Fibroblast of the aortic adventitia (primary cell): ENCODE measurements at regions not wholly inside any gene's neighbourhood (a gene's known extent, or its start where the extent isn't known, plus 50 kb on each side); places are given as distances from the start of the nearest gene placed in this dataset.

ENCODE experiments used
- DNase-seq: peaks from one replicate; pipeline ENCODE4 v3.0.0-alpha.2; 2010; ENCODE audit warnings: low read depth
- H3K4me3 ChIP-seq: 2 replicates; pipeline ENCODE4 v1.5.1; 2011; ENCODE audit warnings: low read depth, mild to moderate bottlenecking, control low read depth, low read length, moderate library complexity
- TF ChIP-seq, protein P1 (sequence below): IDR thresholded peaks from 2 replicates; pipeline ENCODE4 v1.5.1; 2011; ENCODE audit warnings: mild to moderate bottlenecking, low read length, control low read depth, inconsistent platforms; ENCODE audit not compliant: insufficient read depth

- no peak overlapping the region for H3K4me3 ChIP-seq
- no peak for DNase-seq
- TF ChIP-seq, protein P1, sequence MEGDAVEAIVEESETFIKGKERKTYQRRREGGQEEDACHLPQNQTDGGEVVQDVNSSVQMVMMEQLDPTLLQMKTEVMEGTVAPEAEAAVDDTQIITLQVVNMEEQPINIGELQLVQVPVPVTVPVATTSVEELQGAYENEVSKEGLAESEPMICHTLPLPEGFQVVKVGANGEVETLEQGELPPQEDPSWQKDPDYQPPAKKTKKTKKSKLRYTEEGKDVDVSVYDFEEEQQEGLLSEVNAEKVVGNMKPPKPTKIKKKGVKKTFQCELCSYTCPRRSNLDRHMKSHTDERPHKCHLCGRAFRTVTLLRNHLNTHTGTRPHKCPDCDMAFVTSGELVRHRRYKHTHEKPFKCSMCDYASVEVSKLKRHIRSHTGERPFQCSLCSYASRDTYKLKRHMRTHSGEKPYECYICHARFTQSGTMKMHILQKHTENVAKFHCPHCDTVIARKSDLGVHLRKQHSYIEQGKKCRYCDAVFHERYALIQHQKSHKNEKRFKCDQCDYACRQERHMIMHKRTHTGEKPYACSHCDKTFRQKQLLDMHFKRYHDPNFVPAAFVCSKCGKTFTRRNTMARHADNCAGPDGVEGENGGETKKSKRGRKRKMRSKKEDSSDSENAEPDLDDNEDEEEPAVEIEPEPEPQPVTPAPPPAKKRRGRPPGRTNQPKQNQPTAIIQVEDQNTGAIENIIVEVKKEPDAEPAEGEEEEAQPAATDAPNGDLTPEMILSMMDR = no peak
These were observed 860.4 kb upstream of the SOX9 start for GRCh38 chr17:71260366-71260940.

- H3K4me3 ChIP-seq = no peak overlapping the region
- TF ChIP-seq, protein P1 = no peak
- no peak for DNase-seq
These were observed 858.2 kb upstream of the SOX9 start for GRCh38 chr17:71262586-71262985.

GRCh38 chr17:71267668-71268067 lies 853.2 kb upstream of the SOX9 start:
- DNase-seq = no peak
- H3K4me3 ChIP-seq = no peak overlapping the region
- TF ChIP-seq, protein P1 = no peak

DNA sequence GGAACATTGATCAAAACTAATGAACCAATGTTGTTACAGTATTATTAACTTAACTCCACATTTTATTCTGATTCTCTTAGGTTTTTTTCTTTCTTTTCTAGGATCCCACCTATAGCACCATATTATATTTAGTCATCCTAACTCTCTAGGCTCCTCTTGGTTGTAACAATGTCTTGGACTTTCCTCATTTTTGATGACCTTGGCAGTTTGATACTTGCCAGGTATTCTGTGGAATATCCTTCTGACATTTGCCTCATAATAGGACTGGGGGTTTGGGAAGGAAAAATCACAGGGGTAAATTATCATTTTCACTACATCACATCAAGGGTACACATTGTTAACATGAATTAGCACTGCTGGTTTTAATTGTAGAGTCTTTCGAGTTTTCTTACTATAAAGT lies 851.6 kb upstream of the SOX9 start:
- no peak for DNase-seq
- no peak overlapping the region for H3K4me3 ChIP-seq
- TF ChIP-seq, protein P1 = no peak

DNA sequence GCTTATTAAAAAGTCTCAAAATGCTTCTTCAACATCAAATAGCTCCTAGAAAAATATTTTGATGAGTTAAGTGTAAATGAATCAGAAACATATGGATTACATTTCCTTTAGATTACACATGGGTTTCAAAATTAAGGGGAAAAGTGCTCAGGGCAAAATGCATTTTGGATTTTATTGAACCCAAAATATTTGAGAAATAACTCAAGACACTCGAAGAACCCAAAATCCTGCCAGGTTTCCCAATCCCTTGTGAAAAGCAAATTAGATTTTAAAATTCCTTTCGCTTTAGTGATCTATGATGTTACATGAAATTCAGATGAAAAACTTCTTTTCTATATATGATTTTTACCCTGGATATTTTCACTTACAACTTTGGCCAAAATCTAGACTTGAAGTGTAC lies 847.4 kb upstream of the SOX9 start:
- no peak overlapping the region for H3K4me3 ChIP-seq

GRCh38 chr17:71276079-71276478 lies 844.7 kb upstream of the SOX9 start:
- no peak overlapping the region for H3K4me3 ChIP-seq
- DNase-seq = no peak
- TF ChIP-seq, protein P1 = no peak

More for the DNA sequence above, 847.4 kb upstream of the SOX9 start:
- DNase-seq = no peak
- TF ChIP-seq, protein P1 = no peak

- DNase-seq = no peak
- TF ChIP-seq, protein P1 = no peak
- H3K4me3 ChIP-seq = no peak overlapping the region
These were observed 837.3 kb upstream of the SOX9 start for GRCh38 chr17:71283486-71283885.
